ENCODE measurements at regions not wholly inside any gene's neighbourhood (a gene's known extent, or its start where the extent isn't known, plus 50 kb on each side); places are given as distances from the start of the nearest gene placed in this dataset.

DNA sequence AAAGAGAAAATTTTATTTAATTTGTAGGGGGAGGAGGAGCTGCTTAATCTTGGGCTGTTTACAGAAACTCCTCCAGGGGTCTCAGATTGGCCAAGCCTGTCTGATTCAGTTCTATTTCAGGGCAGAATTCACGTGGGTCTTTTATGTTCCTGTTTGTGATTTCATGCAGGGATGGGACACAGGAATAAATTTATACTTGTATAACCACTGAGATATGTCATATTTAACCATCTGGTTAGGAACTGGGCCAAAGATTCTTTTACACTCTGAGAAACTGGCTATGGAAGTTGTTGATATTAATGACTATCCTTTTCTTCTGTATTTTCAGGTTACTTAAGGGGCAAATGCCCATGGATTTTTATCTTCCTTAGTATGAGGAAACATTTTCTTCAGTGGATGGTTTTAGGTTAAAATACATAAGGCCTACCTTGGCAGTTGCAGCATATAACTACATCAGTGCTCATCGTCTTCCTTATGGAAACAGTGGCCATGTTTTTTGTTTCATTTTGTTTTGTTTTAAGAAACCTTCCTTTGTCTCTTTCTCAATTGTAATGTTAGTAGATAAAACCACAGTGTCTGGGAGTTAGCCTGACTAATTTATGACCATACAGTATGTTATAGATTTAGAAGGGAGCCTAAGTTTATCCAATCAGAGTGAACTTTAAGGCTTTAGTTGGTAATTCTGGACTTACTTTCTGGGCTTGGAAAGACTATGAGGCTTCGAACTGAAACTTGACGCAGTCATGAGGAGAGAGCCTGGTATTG, 132.4 kb upstream of the ANO3 start:
- intact Hi-C loops (cut with micrococcal nuclease) = no loop called here
- TF ChIP-seq CBX3 (IDR thresholded peaks at IDR 0.05; ENCODE audit: low read depth) (no peak), SRF (IDR thresholded peaks at IDR 0.05; ENCODE audit: low read depth) (no peak), RAD21 (IDR thresholded peaks at IDR 0.05; ENCODE audit: low read depth) (no peak), ZNF274 (IDR thresholded peaks at IDR 0.05; ENCODE audit: low read depth, low read length) (no peak), EZH2 (IDR thresholded peaks at IDR 0.05) (no peak), TCF7L2 (IDR thresholded peaks at IDR 0.05; ENCODE audit: borderline replicate concordance, extremely low read depth, insufficient read depth, insufficient read length) (no peak)
- TF ChIP-seq, protein P1, sequence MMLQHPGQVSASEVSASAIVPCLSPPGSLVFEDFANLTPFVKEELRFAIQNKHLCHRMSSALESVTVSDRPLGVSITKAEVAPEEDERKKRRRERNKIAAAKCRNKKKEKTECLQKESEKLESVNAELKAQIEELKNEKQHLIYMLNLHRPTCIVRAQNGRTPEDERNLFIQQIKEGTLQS (IDR thresholded peaks at IDR 0.05) = no peak
- Histone ChIP-seq H3K79me2 (ENCODE audit: insufficient read depth, low read length) (no peaks in the 10 kb centered on the region), H3K9me2 (ENCODE audit: insufficient read depth) (no peaks in the 10 kb centered on the region), H3K4me3 (replicated peaks in 1 of 2; ENCODE audit: low read depth in 1 of 2, low read length in 2 of 2) (no peak overlapping the region), H3K36me3 (ENCODE audit: control insufficient read depth in 1 of 2, insufficient read depth in 2 of 2, low read length in 2 of 2) (no peaks in the 10 kb centered on the region), H3K27me3 (ENCODE audit: insufficient read depth, low read length) (no peaks in the 10 kb centered on the region), H3K4me2 (ENCODE audit: low read length) (no peak overlapping the region), H2AFZ (ENCODE audit: low read depth, low read length, poor library complexity, severe bottlenecking) (no peak overlapping the region), H3K27ac (ENCODE audit: low read depth, low read length) (no peak overlapping the region), H3K4me1 (ENCODE audit: control insufficient read depth in 1 of 2, insufficient read depth in 2 of 2, low read length in 2 of 2) (no peaks in the 10 kb centered on the region), H3K9ac (ENCODE audit: low read length) (no peak overlapping the region), H4K20me1 (ENCODE audit: insufficient read depth) (no peaks in the 10 kb centered on the region), H3K9me3 (ENCODE audit: control insufficient read depth in 1 of 2, insufficient read depth in 1 of 2, low read depth in 1 of 2, low read length in 2 of 2) (peaks cover 3 to 10% of the 10 kb centered on the region in 2 experiments; a peak in 3 of 4 replicates)
- DNase-seq (ENCODE audit: low read depth, low spot score) (no peak), ATAC-seq (no peak)
- POLR2A ChIA-PET = no interaction called here
- no TSS peak for BruUV-seq (replicated peaks)
- RAD21 ChIA-PET (ENCODE audit: low non-redundant PET in 1 of 2, low total read pairs in 2 of 2, uncharacterized antibody in 2 of 2, unreplicated experiment in 2 of 2) = no interaction called here
- CTCF ChIA-PET = no interaction called here

DNA sequence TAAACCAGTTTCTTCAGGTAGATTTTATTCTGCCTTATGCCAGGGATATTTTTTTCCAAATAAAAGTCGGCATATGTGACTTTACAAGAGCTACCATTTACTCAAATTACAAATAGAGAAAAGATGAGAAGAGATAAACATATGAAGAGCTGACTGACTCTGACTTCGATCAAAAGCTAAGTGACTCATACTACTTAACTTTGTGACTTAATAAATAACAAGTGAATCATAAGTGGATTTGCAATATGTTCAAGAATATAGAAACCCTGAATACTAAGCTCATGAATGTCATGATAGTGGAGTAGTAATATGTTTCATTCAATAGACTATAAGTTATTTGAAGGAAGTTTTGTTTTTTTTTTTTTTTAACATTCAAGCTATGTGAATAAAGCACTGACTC, 130.5 kb upstream of the ANO3 start:
- CTCF ChIA-PET = no interaction called here
- H3K27me3 ChIP-seq (ENCODE audit: insufficient read depth, low read length) = no peaks in the 10 kb centered on the region
- H3K27ac ChIP-seq (ENCODE audit: low read depth, low read length) = no peak overlapping the region
- H3K9ac ChIP-seq (ENCODE audit: low read length) = no peak overlapping the region
- peaks cover 3 to 10% of the 10 kb centered on the region in 2 experiments; a peak in 2 of 4 replicates for H3K9me3 ChIP-seq (ENCODE audit: control insufficient read depth in 1 of 2, insufficient read depth in 1 of 2, low read depth in 1 of 2, low read length in 2 of 2)
- H3K4me2 ChIP-seq (ENCODE audit: low read length) = no peak overlapping the region
- no peaks in the 10 kb centered on the region for H3K9me2 ChIP-seq (ENCODE audit: insufficient read depth)
- H3K4me3 ChIP-seq (replicated peaks in 1 of 2; ENCODE audit: low read depth in 1 of 2, low read length in 2 of 2) = no peak overlapping the region
- no peaks in the 10 kb centered on the region for H3K79me2 ChIP-seq (ENCODE audit: insufficient read depth, low read length)
- intact Hi-C loops (cut with micrococcal nuclease) = no loop called here
- DNase-seq (ENCODE audit: low read depth, low spot score) (no peak), ATAC-seq (no peak)
- H3K4me1 ChIP-seq (ENCODE audit: control insufficient read depth in 1 of 2, insufficient read depth in 2 of 2, low read length in 2 of 2) = no peaks in the 10 kb centered on the region
- no TSS peak for BruUV-seq (replicated peaks)
- H4K20me1 ChIP-seq (ENCODE audit: insufficient read depth) = no peaks in the 10 kb centered on the region
- H2AFZ ChIP-seq (ENCODE audit: low read depth, low read length, poor library complexity, severe bottlenecking) = no peak overlapping the region
- RAD21 ChIA-PET (ENCODE audit: low non-redundant PET in 1 of 2, low total read pairs in 2 of 2, uncharacterized antibody in 2 of 2, unreplicated experiment in 2 of 2) = no interaction called here
- POLR2A ChIA-PET = no interaction called here
- H3K36me3 ChIP-seq (ENCODE audit: control insufficient read depth in 1 of 2, insufficient read depth in 2 of 2, low read length in 2 of 2) = no peaks in the 10 kb centered on the region
- no peak for TF ChIP-seq FOSL1 (IDR thresholded peaks at IDR 0.05; ENCODE audit: low read depth)
- TF ChIP-seq, protein P2, sequence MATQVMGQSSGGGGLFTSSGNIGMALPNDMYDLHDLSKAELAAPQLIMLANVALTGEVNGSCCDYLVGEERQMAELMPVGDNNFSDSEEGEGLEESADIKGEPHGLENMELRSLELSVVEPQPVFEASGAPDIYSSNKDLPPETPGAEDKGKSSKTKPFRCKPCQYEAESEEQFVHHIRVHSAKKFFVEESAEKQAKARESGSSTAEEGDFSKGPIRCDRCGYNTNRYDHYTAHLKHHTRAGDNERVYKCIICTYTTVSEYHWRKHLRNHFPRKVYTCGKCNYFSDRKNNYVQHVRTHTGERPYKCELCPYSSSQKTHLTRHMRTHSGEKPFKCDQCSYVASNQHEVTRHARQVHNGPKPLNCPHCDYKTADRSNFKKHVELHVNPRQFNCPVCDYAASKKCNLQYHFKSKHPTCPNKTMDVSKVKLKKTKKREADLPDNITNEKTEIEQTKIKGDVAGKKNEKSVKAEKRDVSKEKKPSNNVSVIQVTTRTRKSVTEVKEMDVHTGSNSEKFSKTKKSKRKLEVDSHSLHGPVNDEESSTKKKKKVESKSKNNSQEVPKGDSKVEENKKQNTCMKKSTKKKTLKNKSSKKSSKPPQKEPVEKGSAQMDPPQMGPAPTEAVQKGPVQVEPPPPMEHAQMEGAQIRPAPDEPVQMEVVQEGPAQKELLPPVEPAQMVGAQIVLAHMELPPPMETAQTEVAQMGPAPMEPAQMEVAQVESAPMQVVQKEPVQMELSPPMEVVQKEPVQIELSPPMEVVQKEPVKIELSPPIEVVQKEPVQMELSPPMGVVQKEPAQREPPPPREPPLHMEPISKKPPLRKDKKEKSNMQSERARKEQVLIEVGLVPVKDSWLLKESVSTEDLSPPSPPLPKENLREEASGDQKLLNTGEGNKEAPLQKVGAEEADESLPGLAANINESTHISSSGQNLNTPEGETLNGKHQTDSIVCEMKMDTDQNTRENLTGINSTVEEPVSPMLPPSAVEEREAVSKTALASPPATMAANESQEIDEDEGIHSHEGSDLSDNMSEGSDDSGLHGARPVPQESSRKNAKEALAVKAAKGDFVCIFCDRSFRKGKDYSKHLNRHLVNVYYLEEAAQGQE (IDR thresholded peaks at IDR 0.05; ENCODE audit: low read depth) = no peak
- TF ChIP-seq, protein P1 (IDR thresholded peaks at IDR 0.05) = no peak
- no peak for TF ChIP-seq EZH2 (IDR thresholded peaks at IDR 0.05)
- no peak for TF ChIP-seq SP1 (IDR thresholded peaks at IDR 0.05; ENCODE audit: low read depth)
- no peak for TF ChIP-seq SRF (IDR thresholded peaks at IDR 0.05; ENCODE audit: low read depth)
- TF ChIP-seq, protein P3, sequence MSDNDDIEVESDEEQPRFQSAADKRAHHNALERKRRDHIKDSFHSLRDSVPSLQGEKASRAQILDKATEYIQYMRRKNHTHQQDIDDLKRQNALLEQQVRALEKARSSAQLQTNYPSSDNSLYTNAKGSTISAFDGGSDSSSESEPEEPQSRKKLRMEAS (IDR thresholded peaks at IDR 0.05) = no peak
- TF ChIP-seq, protein P4, sequence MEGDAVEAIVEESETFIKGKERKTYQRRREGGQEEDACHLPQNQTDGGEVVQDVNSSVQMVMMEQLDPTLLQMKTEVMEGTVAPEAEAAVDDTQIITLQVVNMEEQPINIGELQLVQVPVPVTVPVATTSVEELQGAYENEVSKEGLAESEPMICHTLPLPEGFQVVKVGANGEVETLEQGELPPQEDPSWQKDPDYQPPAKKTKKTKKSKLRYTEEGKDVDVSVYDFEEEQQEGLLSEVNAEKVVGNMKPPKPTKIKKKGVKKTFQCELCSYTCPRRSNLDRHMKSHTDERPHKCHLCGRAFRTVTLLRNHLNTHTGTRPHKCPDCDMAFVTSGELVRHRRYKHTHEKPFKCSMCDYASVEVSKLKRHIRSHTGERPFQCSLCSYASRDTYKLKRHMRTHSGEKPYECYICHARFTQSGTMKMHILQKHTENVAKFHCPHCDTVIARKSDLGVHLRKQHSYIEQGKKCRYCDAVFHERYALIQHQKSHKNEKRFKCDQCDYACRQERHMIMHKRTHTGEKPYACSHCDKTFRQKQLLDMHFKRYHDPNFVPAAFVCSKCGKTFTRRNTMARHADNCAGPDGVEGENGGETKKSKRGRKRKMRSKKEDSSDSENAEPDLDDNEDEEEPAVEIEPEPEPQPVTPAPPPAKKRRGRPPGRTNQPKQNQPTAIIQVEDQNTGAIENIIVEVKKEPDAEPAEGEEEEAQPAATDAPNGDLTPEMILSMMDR (IDR thresholded peaks at IDR 0.05 in 2 of 3, conservative IDR thresholded peaks at IDR 0.05 in 1 of 3; ENCODE audit: borderline replicate concordance in 1 of 3, insufficient read depth in 1 of 3, low read depth in 2 of 3, low read length in 2 of 3) = no peak
- TF ChIP-seq EZH2phosphoT487 (IDR thresholded peaks at IDR 0.05; ENCODE audit: borderline replicate concordance) = no peak
- TF ChIP-seq ZNF274 (IDR thresholded peaks at IDR 0.05; ENCODE audit: low read depth, low read length) = no peak

All from HCT116 (cell line).